ENCODE measurements at regions not wholly inside any gene's neighbourhood (a gene's known extent, or its start where the extent isn't known, plus 50 kb on each side); places are given as distances from the start of the nearest gene placed in this dataset.

DNA sequence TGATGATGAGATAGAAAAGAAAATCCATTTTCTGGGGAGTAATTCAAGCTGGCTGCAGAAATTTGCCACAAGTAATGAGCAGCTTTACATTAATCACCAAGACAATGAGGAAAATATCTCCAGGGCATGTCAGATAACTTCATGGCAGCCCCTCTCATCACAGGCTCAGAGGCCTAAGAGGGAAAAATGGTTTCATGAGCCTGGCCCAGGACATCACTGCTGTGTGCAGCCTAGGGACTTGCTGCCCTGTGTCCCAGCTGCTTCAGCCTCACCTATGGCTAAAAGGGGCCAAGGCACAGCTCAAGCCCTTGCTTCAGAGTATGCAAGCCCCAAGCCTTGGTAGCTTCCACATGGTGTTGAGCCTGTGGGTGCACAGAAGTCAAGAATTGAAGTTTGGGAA, 161.7 kb downstream of the OPA1 start:
- intact Hi-C loops (cut with micrococcal nuclease), result no loop called here

DNA sequence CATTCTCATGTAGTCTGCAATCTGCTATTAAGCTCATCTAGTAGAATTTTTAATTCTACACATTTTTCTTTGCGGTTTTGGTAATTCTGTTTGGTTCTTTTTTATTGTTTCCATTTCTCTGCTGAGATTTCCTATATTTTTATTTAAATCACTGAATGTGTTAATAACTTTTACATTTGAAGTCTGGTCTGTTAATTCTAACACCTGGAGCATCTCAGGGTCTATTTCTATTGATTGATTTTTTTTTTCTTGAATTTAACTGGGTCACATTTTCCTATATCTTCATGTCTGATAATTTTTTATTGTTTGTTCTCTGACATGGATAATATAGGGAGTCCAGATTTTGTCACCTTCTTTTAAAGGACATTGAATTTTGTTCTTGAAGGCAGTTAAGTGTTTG, 163.5 kb downstream of the OPA1 start:
- intact Hi-C loops (cut with micrococcal nuclease), result no loop called here

DNA sequence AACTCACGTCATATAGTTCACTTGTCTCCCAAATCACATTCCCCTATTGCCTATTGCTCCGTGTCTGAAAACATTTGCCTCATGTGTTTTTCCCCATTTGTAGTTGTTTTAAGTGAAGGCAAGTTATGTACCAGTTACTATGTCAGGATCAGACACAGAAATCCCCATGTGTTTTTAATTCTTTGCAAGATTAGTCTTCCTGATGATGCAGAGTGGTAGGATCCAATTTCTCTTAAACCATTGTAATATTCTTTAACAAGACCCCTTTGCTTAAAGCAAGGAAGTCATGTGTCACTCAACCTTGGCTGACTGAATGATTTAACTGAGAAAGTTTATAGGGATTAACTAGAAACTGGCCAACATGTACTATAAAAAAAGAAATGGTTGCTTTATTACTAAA, 164.4 kb downstream of the OPA1 start:
- intact Hi-C loops (cut with micrococcal nuclease), result no loop called here

DNA sequence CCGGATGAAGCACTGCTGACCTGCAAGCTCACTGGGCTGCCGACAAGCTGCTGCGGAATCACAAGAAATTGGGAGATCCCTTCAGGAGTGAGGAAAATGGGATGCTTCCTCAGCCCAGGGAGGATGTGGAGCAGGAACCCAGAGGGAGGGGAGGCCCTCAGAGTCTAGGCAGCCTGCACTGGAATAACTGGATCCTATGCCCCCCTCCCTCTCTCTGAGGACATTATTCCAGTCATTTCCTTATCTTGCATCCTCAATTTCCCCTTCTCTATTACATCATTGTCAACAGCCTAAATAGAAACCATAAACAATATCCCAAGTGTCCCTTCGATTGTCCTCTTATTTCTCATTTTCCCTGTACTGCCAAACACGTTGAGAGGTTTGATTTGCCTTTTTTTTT, 169.0 kb downstream of the OPA1 start:
- intact Hi-C loops (cut with micrococcal nuclease), result no loop called here

DNA sequence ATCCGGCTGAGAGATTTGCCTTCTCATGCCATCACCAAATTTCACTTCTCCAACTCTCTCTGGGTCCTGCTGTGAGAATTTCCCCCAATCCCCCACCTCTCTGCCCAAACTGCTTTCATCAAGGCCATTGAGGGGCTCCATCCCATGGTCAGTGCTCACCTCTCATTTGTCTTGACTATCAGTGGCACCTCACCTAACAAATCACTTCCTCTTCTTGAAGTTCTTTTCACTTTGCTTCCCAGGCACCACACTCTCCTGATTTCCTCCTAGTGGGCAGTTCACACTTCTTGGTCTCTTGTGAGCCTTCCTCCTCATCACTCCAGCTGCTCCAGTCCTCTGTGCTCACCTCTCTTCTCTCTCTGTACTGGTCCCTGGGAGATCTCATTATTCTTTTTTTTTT, 169.6 kb downstream of the OPA1 start:
- intact Hi-C loops (cut with micrococcal nuclease), result no loop called here

DNA sequence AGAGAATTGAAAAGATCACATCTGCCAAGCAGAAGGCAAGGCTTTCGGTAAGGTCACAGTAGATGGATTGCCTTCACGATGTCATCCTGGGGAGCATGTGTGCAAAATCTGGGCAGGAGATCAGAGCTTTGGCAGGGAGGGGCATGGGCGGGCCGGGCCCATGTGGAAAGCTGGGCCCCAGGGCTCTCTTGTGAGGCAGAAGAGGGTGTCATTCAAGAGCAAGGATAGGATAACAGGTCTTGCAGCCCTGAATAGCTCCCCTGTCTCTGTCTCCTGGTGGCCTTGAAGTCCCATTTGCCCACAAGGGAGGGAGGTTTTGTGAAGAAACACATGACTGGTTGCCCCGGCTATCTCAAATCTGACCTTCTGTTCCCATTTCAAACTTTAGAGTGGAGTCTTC, 172.0 kb downstream of the OPA1 start:
- intact Hi-C loops (cut with micrococcal nuclease), result no loop called here

DNA sequence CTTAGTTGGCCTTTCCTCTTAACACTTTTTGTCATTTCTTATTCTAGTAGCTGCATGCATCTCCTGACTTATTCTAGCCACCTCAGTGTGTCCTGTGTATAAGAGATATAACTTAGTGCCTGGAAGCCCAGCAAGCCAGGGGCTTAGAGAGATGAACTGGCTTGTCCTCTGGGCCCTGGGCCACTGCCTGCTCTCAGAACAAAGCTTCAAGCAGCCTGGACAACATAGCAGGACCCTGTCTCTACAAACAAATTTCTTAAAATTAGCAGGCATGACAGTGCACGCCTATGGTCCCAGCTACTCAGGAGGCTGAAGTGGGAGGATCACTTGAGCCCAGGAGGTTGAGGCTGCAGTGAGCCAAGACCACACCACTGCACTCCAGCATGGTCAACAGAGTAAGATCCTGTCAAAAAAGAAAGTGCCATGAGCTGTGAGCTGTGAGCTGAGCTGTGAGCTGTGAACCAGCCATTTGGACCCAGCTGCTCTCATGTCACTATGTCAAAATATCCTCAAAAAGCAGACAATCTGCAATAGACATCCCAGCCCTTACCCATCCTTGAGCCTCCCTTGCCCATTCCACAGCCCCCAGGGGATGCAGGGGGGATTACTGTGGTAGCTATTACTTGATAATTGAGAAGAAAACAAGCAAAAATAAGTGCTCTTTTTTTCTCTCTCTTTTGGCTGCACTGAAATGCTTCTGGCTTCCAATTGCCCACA, 174.5 kb downstream of the OPA1 start:
- intact Hi-C loops (cut with micrococcal nuclease), result no loop called here

DNA sequence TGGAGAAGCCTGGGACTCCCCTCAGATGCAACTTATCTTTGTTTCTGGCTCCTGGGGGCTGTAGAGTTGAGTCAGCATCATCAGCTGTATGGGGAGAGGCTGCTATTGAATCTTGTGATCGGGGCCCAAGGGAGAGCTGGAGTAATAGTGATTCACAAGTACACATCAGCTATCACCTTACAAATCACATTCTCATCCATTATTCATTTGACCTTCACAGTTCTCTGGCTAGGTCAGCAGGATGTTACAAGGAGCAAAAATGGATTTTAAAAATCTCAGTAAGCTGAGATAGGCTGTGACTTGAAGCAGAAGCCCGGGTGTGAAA, 175.0 kb downstream of the OPA1 start:
- intact Hi-C loops (cut with micrococcal nuclease), result no loop called here

DNA sequence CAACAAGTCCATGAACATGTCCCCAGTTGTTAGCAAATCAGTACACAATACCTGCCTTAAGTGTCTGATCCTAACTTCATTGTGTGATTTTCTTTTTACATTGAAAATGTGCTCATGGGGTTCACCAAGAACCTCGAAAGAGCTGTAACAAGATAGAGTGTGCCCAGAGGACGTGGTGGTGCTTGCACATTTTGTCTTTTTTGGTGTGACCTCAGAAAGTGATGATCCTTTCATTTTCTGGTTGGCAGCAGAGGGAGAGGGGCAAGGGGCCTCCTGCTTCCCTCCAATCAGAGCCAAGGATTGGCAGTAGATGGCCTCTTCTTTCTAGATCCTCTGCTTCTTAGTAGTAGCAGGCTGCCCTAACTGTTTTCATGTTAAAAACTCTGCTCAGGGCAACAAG, 176.4 kb downstream of the OPA1 start:
- intact Hi-C loops (cut with micrococcal nuclease), result no loop called here

DNA sequence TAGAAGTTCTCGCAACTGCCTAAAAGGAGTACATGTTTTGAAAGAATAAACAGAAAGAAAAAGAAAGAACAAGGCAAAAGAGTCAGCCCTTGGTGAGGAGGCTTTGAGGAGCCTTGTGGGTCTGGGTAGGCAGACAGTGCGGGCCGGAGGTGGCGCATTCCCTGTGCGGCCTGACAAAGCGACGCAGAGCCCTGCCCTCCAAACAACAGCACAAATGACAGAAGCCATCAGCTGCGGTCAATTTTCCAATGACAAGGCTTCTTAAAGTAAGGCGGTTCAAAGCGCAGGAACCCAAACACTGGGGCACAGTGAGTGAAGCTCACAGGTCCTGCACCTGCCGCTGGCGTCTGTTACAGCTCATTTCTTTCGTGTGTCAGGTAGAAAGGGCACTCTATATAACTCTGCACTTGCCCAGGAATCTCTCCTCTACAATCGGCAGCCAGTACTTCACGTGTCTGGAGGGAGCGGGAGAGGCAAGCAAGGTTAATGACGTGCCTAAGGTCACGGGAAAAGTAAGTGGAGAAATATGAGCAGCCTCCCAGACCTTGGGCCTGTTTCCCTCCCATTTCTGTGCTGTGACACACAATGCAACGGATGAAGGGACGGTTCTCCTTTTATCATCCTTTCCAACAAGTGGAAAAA, 178.1 kb downstream of the OPA1 start:
- intact Hi-C loops (cut with micrococcal nuclease), result no loop called here

DNA sequence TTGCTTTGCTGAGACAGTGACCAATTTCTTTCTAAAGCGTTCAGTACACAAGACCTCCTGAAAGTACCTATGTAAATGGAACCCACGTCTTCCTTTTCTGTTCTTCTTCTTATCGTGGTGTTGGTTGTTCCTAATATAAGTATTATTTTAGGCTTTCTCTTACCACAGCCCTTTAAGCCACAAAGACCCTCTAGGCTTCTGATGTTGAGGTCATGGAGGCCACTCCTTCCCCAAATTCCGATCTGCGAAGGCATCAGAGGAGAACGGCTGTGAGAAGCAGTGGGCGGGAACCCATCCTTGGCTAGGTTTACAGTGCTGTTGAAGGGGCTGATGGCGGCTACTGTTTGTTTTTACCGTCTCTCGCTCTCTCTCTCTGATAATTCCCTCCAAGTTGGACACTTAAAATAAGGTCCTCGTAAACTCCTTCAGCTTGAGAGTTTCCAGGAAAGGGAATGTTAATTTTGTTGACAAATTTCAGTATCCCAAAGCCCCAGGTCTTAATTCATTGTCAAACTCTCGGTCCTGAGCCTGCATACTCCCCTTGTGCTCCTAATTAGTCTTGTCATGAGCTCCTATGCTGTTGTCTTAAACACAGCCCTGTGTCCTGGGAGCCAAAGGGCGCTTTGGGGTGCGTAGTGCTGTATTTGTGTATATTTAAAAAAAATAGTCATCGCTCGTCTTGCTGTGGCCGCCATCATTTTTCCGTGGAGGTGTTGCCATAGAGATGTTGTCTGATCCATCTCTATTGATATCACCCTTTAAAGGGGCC, 178.8 kb downstream of the OPA1 start:
- intact Hi-C loops (cut with micrococcal nuclease), result no loop called here

DNA sequence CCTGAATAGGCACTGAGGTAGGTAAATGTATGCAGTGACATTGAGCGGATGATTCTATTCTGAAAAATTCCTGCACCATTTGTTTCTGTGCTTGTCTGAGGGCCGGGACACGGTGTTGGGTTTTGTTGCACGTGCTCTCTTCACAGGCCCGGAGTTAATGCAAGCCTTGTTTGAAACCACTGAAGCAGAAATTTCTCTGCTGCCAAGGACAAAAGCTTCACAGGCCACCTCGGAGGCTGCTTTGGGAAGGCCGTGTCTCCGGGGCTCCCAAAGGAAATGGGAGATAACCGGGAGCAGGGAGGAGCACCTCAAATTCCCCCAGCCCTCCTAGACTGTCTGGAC, 179.4 kb downstream of the OPA1 start:
- intact Hi-C loops (cut with micrococcal nuclease), result no loop called here

DNA sequence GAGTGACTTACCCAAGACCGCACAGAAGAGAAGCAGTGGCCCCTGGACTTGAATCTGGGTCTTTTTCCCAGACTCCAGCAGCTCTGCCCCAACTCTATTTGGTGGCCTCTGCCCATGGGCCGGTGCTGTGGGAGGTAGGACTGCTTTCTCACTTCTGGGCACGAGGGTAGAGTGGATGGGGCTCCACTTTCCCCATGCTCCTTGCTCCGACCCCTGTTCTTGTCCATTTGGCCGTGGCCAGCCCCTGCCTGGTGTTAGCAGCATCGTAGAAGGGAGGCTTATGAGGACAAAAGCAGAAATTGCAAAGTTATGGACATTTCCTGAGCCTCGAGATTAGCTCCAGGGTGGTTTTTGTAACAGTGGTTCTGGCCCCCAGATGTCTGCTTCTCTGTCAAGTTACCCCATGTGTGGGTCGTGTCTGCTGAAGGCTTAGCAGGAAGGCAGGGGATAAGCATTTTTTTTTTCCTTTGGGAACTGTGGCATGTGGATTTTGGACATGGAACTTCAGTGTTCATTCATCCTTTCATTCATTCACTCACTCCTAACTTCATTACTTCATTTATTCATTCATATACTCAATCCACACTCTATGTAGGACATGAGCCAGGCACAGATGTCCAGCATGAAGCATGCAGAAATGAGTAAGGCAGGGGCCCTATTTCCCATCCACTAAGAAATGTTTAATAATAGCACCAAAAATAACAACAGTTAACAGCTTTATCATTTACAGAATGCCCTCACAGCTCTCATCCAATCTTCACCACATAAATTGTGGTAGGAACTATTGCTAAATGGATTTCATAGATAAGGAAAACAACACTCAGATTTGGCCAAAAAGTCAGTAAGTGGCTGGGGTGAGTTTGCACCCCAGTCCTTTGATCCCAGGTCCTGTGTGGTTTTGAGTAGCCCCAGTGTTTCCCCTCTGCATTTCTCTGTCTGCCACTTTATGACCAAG, 180.5 kb downstream of the OPA1 start:
- intact Hi-C loops (cut with micrococcal nuclease), result no loop called here

DNA sequence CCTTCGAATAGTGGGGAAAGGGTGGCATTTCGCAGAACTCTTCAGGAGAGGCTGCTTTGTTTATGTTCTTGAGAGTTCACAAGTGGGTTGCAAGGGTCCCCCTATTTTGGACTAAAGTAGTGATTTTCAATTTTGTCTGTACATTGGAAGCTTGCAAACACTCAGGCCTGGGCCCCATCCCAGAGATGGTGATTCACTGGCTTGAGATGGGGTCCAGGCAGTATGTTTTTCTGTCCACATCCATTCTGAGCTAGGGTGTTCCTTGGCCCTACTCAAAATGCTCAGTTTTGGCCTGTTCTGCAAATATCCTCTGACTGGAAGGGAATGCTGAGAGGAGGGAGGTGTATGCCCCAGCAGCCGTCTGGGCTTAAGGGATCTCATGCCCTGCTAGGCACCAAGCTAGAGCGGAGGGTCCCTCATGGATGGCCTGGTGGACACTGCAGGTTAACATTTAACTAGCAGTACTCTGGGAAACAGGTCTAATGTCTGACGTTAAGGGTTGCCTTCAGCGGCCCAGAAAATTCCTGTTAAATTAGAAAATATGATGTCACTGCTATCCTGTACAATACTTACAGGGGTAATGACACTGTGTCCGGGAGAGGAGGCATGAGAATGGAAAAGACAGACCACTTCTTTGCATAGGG, 181.4 kb downstream of the OPA1 start:
- intact Hi-C loops (cut with micrococcal nuclease), result no loop called here

DNA sequence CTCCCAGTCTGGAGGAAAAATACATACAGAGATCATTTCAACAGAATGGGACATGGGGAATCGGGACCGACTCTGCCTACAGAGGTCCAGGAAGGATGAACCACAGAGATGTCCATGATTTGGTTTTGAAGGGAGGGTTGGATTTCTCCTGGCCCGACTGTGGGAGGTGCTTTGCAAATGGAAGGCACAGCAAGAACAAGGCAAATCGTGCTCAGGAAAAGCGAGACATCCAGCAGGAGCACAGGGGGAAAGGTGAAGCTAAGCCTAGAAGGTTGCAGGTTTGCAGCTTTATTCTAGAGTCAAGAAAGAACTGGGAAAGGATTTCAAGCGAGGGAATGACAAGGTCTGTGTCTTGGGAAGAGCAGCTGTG, 181.9 kb downstream of the OPA1 start:
- intact Hi-C loops (cut with micrococcal nuclease), result loop anchor here (5.0 kb wide), 1 partner anchor 557 kb away; no protein-coding TSS in a partner anchor

DNA sequence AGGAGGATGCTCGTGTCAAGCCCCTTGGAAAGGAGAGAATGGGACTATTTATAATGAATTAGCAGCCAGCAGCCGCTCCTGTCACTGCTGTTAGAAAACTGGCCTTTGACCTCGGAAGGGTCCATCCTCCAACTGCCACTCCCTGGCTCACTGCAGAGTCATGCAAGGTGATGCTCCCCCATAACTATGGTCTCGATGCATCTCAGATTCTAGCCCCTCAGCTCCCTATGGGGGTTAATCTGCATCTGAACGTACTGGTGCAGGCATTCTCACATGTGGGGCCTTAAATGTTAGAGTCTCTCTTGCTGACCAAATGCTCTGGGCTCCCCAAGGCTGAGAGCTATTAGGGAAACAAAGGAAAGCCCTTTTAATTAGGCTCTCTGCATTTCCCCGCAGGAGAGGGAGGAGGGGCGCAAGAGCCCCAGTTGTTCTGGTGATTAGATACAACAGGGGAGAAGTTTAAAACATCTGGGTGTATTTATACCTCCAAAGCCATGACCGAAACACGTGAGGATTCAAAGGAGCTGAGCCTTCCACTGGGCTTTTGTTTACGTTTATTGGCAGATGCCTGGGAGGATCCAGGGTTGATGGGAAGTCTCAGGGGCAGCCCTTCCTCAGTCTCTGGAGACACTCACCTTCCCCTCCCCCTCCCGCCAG, 182.5 kb downstream of the OPA1 start:
- intact Hi-C loops (cut with micrococcal nuclease), result loop anchor here (5.0 kb wide), 1 partner anchor 557 kb away; no protein-coding TSS in a partner anchor

DNA sequence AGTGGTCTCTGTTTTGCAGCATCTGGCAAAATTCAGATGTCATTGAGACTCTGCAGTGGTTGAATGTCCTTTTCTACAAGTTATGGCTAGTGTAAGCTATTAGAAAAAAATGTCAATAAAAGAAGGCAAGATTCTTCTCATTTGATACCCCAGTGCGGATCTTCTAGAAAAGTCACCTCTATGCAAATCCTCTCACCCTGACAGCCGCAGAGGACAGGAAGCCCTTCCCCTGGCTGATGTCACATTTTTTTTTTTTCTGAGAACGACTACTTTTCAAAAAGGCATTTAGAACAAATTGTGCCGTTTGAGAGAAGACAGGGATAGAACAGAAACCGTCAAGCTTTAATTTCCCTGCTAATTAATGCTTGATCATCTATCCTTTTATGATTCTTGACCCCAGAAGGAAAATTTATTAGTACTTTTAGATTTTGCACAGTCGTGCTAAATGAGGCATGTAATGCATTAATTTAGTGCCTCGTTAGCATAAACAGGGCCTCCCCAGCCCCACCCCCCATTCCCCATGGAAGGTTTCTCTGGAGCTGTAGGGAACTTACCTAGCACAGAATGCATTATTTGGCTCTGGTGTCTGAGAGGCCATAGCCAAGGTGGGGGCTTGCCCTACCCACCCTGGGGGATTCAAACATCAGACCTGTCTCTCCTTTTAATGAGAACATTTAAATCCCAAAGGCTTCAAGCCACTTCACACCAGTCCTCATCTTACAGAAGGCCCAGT, 183.8 kb downstream of the OPA1 start:
- intact Hi-C loops (cut with micrococcal nuclease), result loop anchor here (5.0 kb wide), 1 partner anchor 556 kb away; no protein-coding TSS in a partner anchor

DNA sequence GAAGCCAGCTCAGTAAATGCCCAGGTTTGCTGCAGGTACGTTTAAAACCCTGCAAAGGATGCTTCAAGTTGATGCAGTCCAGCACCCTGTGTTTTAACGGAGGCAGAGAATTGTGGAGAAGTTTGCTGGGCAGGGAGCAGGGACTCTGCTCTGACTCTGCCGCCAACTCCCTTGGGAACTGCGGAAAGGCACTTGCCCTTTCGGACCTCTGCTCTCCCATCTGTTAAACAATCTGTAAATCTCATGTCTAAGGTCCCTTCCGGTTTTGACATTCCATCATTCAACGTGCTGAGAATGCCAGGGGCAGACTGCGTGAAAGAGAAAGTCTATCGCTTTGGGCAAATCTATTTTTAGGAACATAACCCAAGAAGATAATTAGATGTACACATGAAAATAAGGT, 184.5 kb downstream of the OPA1 start:
- intact Hi-C loops (cut with micrococcal nuclease), result loop anchor here (5.0 kb wide), 1 partner anchor 555 kb away; no protein-coding TSS in a partner anchor

DNA sequence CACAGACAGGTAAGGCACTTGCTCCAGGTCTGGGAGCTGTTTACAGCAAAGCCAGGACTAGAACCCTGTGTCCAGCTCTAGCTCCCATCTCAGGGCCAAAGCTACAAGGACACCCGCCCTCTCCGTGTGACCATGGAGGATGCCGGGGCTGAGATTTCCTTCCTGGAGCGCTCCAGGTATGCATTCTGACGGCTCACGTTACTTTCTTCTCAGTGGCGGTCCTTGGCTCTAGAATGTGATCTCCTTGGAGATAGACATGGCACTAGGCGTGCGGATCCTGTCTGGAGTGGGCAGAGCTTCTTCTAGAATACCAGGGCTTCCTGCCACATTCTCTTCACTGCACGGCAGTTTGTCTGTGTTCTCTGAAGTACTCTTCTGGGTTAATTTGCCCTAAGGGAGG, 185.7 kb downstream of the OPA1 start:
- intact Hi-C loops (cut with micrococcal nuclease), result loop anchor here (2.0 to 5.0 kb wide), 2 partner anchors 536 to 554 kb away; no protein-coding TSS in a partner anchor

DNA sequence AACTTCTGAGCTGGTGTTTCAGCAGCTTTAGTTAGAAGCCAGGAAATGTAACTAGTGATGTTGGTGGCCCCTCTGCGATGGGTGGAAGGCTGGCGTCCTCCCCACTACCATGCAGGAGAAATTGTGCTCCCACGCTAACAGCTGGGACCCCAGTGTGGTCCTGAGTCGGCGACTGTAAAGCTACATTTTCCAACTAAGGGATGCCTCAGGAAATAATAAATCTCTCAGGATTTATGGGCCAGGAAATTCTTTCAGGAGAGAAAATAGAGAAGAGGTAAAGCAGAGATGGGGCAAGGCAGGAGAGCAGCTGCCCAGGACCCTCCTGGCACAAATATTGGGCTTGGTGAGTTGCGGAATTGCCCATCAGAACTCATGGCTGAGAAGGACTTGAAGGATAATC, 186.9 kb downstream of the OPA1 start:
- intact Hi-C loops (cut with micrococcal nuclease), result loop anchor here (2.0 to 5.0 kb wide), 2 partner anchors 535 to 552 kb away; no protein-coding TSS in a partner anchor

All from T-helper 2 cell treated with Interferon-gamma antibody and Interleukin-4, amounts not matched to agents 100 ng/mL and 5 ng/mL, for 36 hours (primary cell).